GM12872 (cell line): ENCODE measurements at regions not wholly inside any gene's neighbourhood (a gene's known extent, or its start where the extent isn't known, plus 50 kb on each side); places are given as distances from the start of the nearest gene placed in this dataset.

Experiments
- CTCF ChIP-seq: IDR thresholded peaks from 3 replicates; pipeline ENCODE4 v1.5.1; 2011; ENCODE audit warnings: low read depth, mild to moderate bottlenecking, low read length, moderate library complexity; ENCODE audit not compliant: insufficient read depth

- no peak for TF ChIP-seq CTCF
Measured at GRCh38 chr3:66092175-66092995, 53.7 kb upstream of the MAGI1 start.
